ENCODE measurements at regions not wholly inside any gene's neighbourhood (a gene's known extent, or its start where the extent isn't known, plus 50 kb on each side); places are given as distances from the start of the nearest gene placed in this dataset.
"Not testable (repeated sequence)": the region's sequence is repeated elsewhere in the genome, so short reads cannot be mapped to it uniquely, and the experiment has no call there.

- H3K27me3 ChIP-seq (ENCODE audit: insufficient read depth, low read length), result no peaks in the 10 kb centered on the region
- no peak overlapping the region for H3K4me3 ChIP-seq (ENCODE audit: low read length)
- no peaks in the 10 kb centered on the region for H3K9me3 ChIP-seq (ENCODE audit: low read depth, low read length)
- no peaks in the 10 kb centered on the region for H3K4me1 ChIP-seq (ENCODE audit: insufficient read depth, low read length)
Measured at GRCh38 chr22:48309836-48310235, 1517.8 kb downstream of the BRD1 start.

- Histone ChIP-seq H3K9me3 (ENCODE audit: low read depth, low read length) (no peaks in the 10 kb centered on the region), H3K27me3 (ENCODE audit: insufficient read depth, low read length) (no peaks in the 10 kb centered on the region), H3K4me3 (ENCODE audit: low read length) (no peak overlapping the region)
Measured at GRCh38 chr22:48309115-48309705, 1518.5 kb downstream of the BRD1 start.

GRCh38 chr22:48307931-48308330 lies 1519.7 kb downstream of the BRD1 start:
- Histone ChIP-seq H3K4me3 (ENCODE audit: low read length) (no peak overlapping the region), H3K9me3 (ENCODE audit: low read depth, low read length) (no peaks in the 10 kb centered on the region), H3K4me1 (ENCODE audit: insufficient read depth, low read length) (no peaks in the 10 kb centered on the region), H3K27me3 (ENCODE audit: insufficient read depth, low read length) (no peaks in the 10 kb centered on the region)

More at GRCh38 chr22:48309115-48309705, 1518.5 kb downstream of the BRD1 start:
- H3K4me1 ChIP-seq (ENCODE audit: insufficient read depth, low read length), result no peaks in the 10 kb centered on the region

GRCh38 chr22:48306785-48307510 lies 1520.7 kb downstream of the BRD1 start:
- H3K27me3 ChIP-seq (ENCODE audit: insufficient read depth, low read length), result no peaks in the 10 kb centered on the region
- H3K9me3 ChIP-seq (ENCODE audit: low read depth, low read length), result no peaks in the 10 kb centered on the region
- H3K4me1 ChIP-seq (ENCODE audit: insufficient read depth, low read length), result no peaks in the 10 kb centered on the region

GRCh38 chr22:48306284-48306683 lies 1521.4 kb downstream of the BRD1 start:
- Histone ChIP-seq H3K9me3 (ENCODE audit: low read depth, low read length) (no peaks in the 10 kb centered on the region), H3K27me3 (ENCODE audit: insufficient read depth, low read length) (no peaks in the 10 kb centered on the region), H3K4me1 (ENCODE audit: insufficient read depth, low read length) (no peaks in the 10 kb centered on the region), H3K4me3 (ENCODE audit: low read length) (no peak overlapping the region)

More at GRCh38 chr22:48306785-48307510, 1520.7 kb downstream of the BRD1 start:
- H3K4me3 ChIP-seq (ENCODE audit: low read length), result no peak overlapping the region

- Histone ChIP-seq H3K4me3 (ENCODE audit: low read length) (no peak overlapping the region), H3K27me3 (ENCODE audit: insufficient read depth, low read length) (no peaks in the 10 kb centered on the region), H3K4me1 (ENCODE audit: insufficient read depth, low read length) (no peaks in the 10 kb centered on the region), H3K9me3 (ENCODE audit: low read depth, low read length) (no peaks in the 10 kb centered on the region)
Measured at GRCh38 chr22:48305726-48306235, 1521.9 kb downstream of the BRD1 start.

GRCh38 chr22:48303369-48303725 lies 1524.3 kb downstream of the BRD1 start:
- no peak overlapping the region for H3K4me3 ChIP-seq (ENCODE audit: low read length)
- no peaks in the 10 kb centered on the region for H3K4me1 ChIP-seq (ENCODE audit: insufficient read depth, low read length)
- no peaks in the 10 kb centered on the region for H3K27me3 ChIP-seq (ENCODE audit: insufficient read depth, low read length)
- H3K9me3 ChIP-seq (ENCODE audit: low read depth, low read length), result no peaks in the 10 kb centered on the region

- Histone ChIP-seq H3K4me1 (ENCODE audit: insufficient read depth, low read length) (no peaks in the 10 kb centered on the region), H3K27me3 (ENCODE audit: insufficient read depth, low read length) (no peaks in the 10 kb centered on the region), H3K4me3 (ENCODE audit: low read length) (no peak overlapping the region), H3K9me3 (ENCODE audit: low read depth, low read length) (no peaks in the 10 kb centered on the region)
Measured at GRCh38 chr22:48302657-48303368, 1524.9 kb downstream of the BRD1 start.

- Histone ChIP-seq H3K4me1 (ENCODE audit: insufficient read depth, low read length) (no peaks in the 10 kb centered on the region), H3K9me3 (ENCODE audit: low read depth, low read length) (no peaks in the 10 kb centered on the region), H3K27me3 (ENCODE audit: insufficient read depth, low read length) (no peaks in the 10 kb centered on the region), H3K4me3 (ENCODE audit: low read length) (no peak overlapping the region)
Measured at GRCh38 chr22:48301908-48302307, 1525.8 kb downstream of the BRD1 start.

GRCh38 chr22:48301421-48301820 lies 1526.3 kb downstream of the BRD1 start:
- no peaks in the 10 kb centered on the region for H3K9me3 ChIP-seq (ENCODE audit: low read depth, low read length)
- no peaks in the 10 kb centered on the region for H3K27me3 ChIP-seq (ENCODE audit: insufficient read depth, low read length)
- H3K4me3 ChIP-seq (ENCODE audit: low read length), result no peak overlapping the region
- H3K4me1 ChIP-seq (ENCODE audit: insufficient read depth, low read length), result no peaks in the 10 kb centered on the region

GRCh38 chr22:48300877-48301276 lies 1526.8 kb downstream of the BRD1 start:
- Histone ChIP-seq H3K4me1 (ENCODE audit: insufficient read depth, low read length) (no peaks in the 10 kb centered on the region), H3K4me3 (ENCODE audit: low read length) (no peak overlapping the region), H3K27me3 (ENCODE audit: insufficient read depth, low read length) (no peaks in the 10 kb centered on the region), H3K9me3 (ENCODE audit: low read depth, low read length) (no peaks in the 10 kb centered on the region)

GRCh38 chr22:48299801-48300200 lies 1527.9 kb downstream of the BRD1 start:
- H3K9me3 ChIP-seq (ENCODE audit: low read depth, low read length), result no peaks in the 10 kb centered on the region
- H3K27me3 ChIP-seq (ENCODE audit: insufficient read depth, low read length), result no peaks in the 10 kb centered on the region
- no peak overlapping the region for H3K4me3 ChIP-seq (ENCODE audit: low read length)
- H3K4me1 ChIP-seq (ENCODE audit: insufficient read depth, low read length), result no peaks in the 10 kb centered on the region

- Histone ChIP-seq H3K4me3 (ENCODE audit: low read length) (no peak overlapping the region), H3K9me3 (ENCODE audit: low read depth, low read length) (no peaks in the 10 kb centered on the region), H3K4me1 (ENCODE audit: insufficient read depth, low read length) (no peaks in the 10 kb centered on the region), H3K27me3 (ENCODE audit: insufficient read depth, low read length) (no peaks in the 10 kb centered on the region)
Measured at GRCh38 chr22:48299124-48299523, 1528.5 kb downstream of the BRD1 start.

- Histone ChIP-seq H3K27me3 (ENCODE audit: insufficient read depth, low read length) (no peaks in the 10 kb centered on the region), H3K4me3 (ENCODE audit: low read length) (no peak overlapping the region), H3K4me1 (ENCODE audit: insufficient read depth, low read length) (no peaks in the 10 kb centered on the region), H3K9me3 (ENCODE audit: low read depth, low read length) (no peaks in the 10 kb centered on the region)
Measured at GRCh38 chr22:48297296-48297695, 1530.4 kb downstream of the BRD1 start.

- H3K4me3 ChIP-seq (ENCODE audit: low read length); H3K9me3 ChIP-seq (ENCODE audit: low read depth, low read length): not testable (repeated sequence)
Measured at GRCh38 chr22:48289954-48290353, 1527.5 kb downstream of the TBC1D22A start.

More at GRCh38 chr22:48289954-48290353, 1527.5 kb downstream of the TBC1D22A start:
- H3K4me1 ChIP-seq (ENCODE audit: insufficient read depth, low read length); H3K27me3 ChIP-seq (ENCODE audit: insufficient read depth, low read length): not testable (repeated sequence)

Data from mononuclear cell (primary cell).